Lower leg skin (tissue), 3 donors: ENCODE measurements at regions not wholly inside any gene's neighbourhood (a gene's known extent, or its start where the extent isn't known, plus 50 kb on each side); places are given as distances from the start of the nearest gene placed in this dataset.

Experiments used
- CTCF ChIP-seq, 3 donors: fragments of 450-650 bp; IDR thresholded peaks; one replicate each; pipeline ENCODE4 v1.5.1; 2016; ENCODE audit warnings: antibody characterized with exemption in 3 of 3, mild to moderate bottlenecking in 3 of 3, moderate library complexity in 2 of 3
- POLR2A ChIP-seq, 2 donors: fragments of 450-650 bp; IDR thresholded peaks; one replicate each; pipeline ENCODE4 v1.6.1; 2016 to 2017; ENCODE audit warnings: antibody characterized with exemption in 2 of 2, mild to moderate bottlenecking in 1 of 2, moderate library complexity in 1 of 2

GRCh38 chr10:4733843-4734224 lies 92.2 kb upstream of the AKR1E2 start:
- TF ChIP-seq CTCF (IDR thresholded peaks at IDR 0.05) (no peak), POLR2A (IDR thresholded peaks at IDR 0.05) (no peak)
